Gastroesophageal sphincter (tissue), 4 donors: ENCODE measurements at regions not wholly inside any gene's neighbourhood (a gene's known extent, or its start where the extent isn't known, plus 50 kb on each side); places are given as distances from the start of the nearest gene placed in this dataset.

Source experiments
- ATAC-seq: fragments of 150-250 bp; one replicate; pipeline ENCODE4 v1.9.1; 2016; ENCODE audit warnings: mild to moderate bottlenecking, moderate library complexity
- H3K27ac ChIP-seq, 4 donors: fragments of 200-600 bp; sonication (generic) in 3 of 4; 1 replicate in 3 of 4; 2 replicates in 1 of 4; pipeline ENCODE4 v1.5.1; 2016 to 2019
- H3K27me3 ChIP-seq: fragments of 200-600 bp; sonication (generic); one replicate; pipeline ENCODE4 v1.5.1; 2019
- H3K36me3 ChIP-seq, 2 donors: fragments of 200-600 bp; sonication (generic); one replicate each; pipeline ENCODE4 v1.5.1; 2019; ENCODE audit warnings: control low read depth in 1 of 2
- H3K4me1 ChIP-seq, 3 donors: fragments of 200-600 bp; sonication (generic); 1 replicate in 2 of 3; 2 replicates in 1 of 3; pipeline ENCODE4 v1.5.1; 2016 to 2019; ENCODE audit warnings: control low read depth in 2 of 3
- H3K4me3 ChIP-seq, 2 donors: fragments of 200-600 bp; sonication (generic); one replicate each; pipeline ENCODE4 v1.5.1; 2019; ENCODE audit warnings: mild to moderate bottlenecking in 1 of 2, moderate library complexity in 1 of 2
- H3K9me3 ChIP-seq, 3 donors: fragments of 200-600 bp; sonication (generic); one replicate each; pipeline ENCODE4 v1.5.1; 2017 to 2019; ENCODE audit warnings: control low read depth in 2 of 3
- CTCF ChIP-seq, 4 experiments: fragments of 200-600 bp in 2 of 4; fragments of 450-650 bp in 2 of 4; sonication (generic) in 1 of 4; IDR thresholded peaks; one replicate each; pipeline ENCODE4 v1.5.1; 2017 to 2019; ENCODE audit warnings: antibody characterized with exemption in 4 of 4, mild to moderate bottlenecking in 2 of 4, moderate library complexity in 2 of 4
- EP300 ChIP-seq: sonication (generic); formaldehyde crosslinking; IDR thresholded peaks from one replicate; pipeline ENCODE4 v1.6.1; 2017; ENCODE audit warnings: antibody characterized with exemption, mild to moderate bottlenecking
- POLR2A ChIP-seq, 2 donors: fragments of 450-650 bp; IDR thresholded peaks; one replicate each; pipeline ENCODE4 v1.6.1; 2017; ENCODE audit warnings: antibody characterized with exemption in 2 of 2, mild to moderate bottlenecking in 2 of 2, moderate library complexity in 1 of 2
- POLR2AphosphoS5 ChIP-seq: sonication (generic); formaldehyde crosslinking; IDR thresholded peaks from one replicate; pipeline ENCODE4 v1.6.1; 2017; ENCODE audit warnings: antibody characterized with exemption
- WGBS, 2 donors: methylation state at CpG; one replicate each; pipeline ENCODE4 v1.1.5; 2018; ENCODE audit warnings: low coverage in 1 of 2; 5-methylcytosine and 5-hydroxymethylcytosine counted together

GRCh38 chr6:14739827-14740226, 506.0 kb upstream of the JARID2 start:
- Histone ChIP-seq H3K4me3 (no peak overlapping the region), H3K9me3 (no peaks in the 10 kb centered on the region), H3K36me3 (no peaks in the 10 kb centered on the region), H3K27ac (no peak overlapping the region), H3K4me1 (no peaks in the 10 kb centered on the region), H3K27me3 (no peaks in the 10 kb centered on the region)
- no peak for ATAC-seq
- WGBS, 2 donors, result 67% methylated on average over 5 of the region's 7 CpGs; no CpG with 5 or more reads in 1 of the 2 donors
- TF ChIP-seq POLR2A (IDR thresholded peaks at IDR 0.05) (no peak), CTCF (IDR thresholded peaks at IDR 0.05) (no peak), EP300 (no peak), POLR2AphosphoS5 (no peak)

GRCh38 chr6:14742171-14742570, 503.7 kb upstream of the JARID2 start:
- Histone ChIP-seq H3K36me3 (no peaks in the 10 kb centered on the region), H3K4me1 (no peaks in the 10 kb centered on the region), H3K27ac (no peak overlapping the region), H3K27me3 (no peaks in the 10 kb centered on the region), H3K9me3 (no peaks in the 10 kb centered on the region), H3K4me3 (no peak overlapping the region)
- WGBS, 2 donors, result 100% methylated on average over 2 of the region's 2 CpGs; no CpG with 5 or more reads in 1 of the 2 donors
- no peak for ATAC-seq
- no peak for TF ChIP-seq CTCF (IDR thresholded peaks at IDR 0.05)
- TF ChIP-seq EP300, result no peak
- no peak for TF ChIP-seq POLR2A (IDR thresholded peaks at IDR 0.05)
- TF ChIP-seq POLR2AphosphoS5, result no peak

GRCh38 chr6:14742680-14743079, 503.2 kb upstream of the JARID2 start:
- Histone ChIP-seq H3K9me3 (no peaks in the 10 kb centered on the region), H3K4me3 (no peak overlapping the region), H3K27me3 (no peaks in the 10 kb centered on the region), H3K27ac (peak overlapping the region in 2 of 4 donors; percentile 32 to 60), H3K4me1 (no peaks in the 10 kb centered on the region), H3K36me3 (no peaks in the 10 kb centered on the region)
- 94 to 100% methylated on average over 3 of the region's 5 CpGs for WGBS, 2 donors
- TF ChIP-seq POLR2A (IDR thresholded peaks at IDR 0.05) (no peak), CTCF (IDR thresholded peaks at IDR 0.05) (no peak), POLR2AphosphoS5 (no peak), EP300 (no peak)
- ATAC-seq, result no peak

- H3K4me1 ChIP-seq, result no peaks in the 10 kb centered on the region
- no peak overlapping the region for H3K4me3 ChIP-seq
- ATAC-seq, result no peak
- no peaks in the 10 kb centered on the region for H3K27me3 ChIP-seq
- H3K36me3 ChIP-seq, result no peaks in the 10 kb centered on the region
- TF ChIP-seq POLR2A (IDR thresholded peaks at IDR 0.05) (no peak), POLR2AphosphoS5 (no peak), CTCF (IDR thresholded peaks at IDR 0.05) (no peak), EP300 (no peak)
- 76% methylated on average over 2 of the region's 2 CpGs; no CpG with 5 or more reads in 1 of the 2 donors for WGBS, 2 donors
- H3K9me3 ChIP-seq, result no peaks in the 10 kb centered on the region
- H3K27ac ChIP-seq, result peak overlapping the region in 2 of 4 donors; percentile 32 to 60
Observed at GRCh38 chr6:14743144-14743473, 502.8 kb upstream of the JARID2 start.

- no peak overlapping the region for H3K4me3 ChIP-seq
- TF ChIP-seq POLR2AphosphoS5 (no peak), POLR2A (IDR thresholded peaks at IDR 0.05) (no peak), CTCF (IDR thresholded peaks at IDR 0.05) (no peak), EP300 (no peak)
- no peaks in the 10 kb centered on the region for H3K4me1 ChIP-seq
- H3K9me3 ChIP-seq, result no peaks in the 10 kb centered on the region
- ATAC-seq, result peak; percentile 89
- H3K36me3 ChIP-seq, result no peaks in the 10 kb centered on the region
- no peaks in the 10 kb centered on the region for H3K27me3 ChIP-seq
- 56 to 76% methylated on average over 4 to 7 of the region's 7 CpGs for WGBS, 2 donors
- H3K27ac ChIP-seq, result peak overlapping the region in 2 of 4 donors; percentile 32 to 60
Observed at GRCh38 chr6:14743474-14744211, 502.2 kb upstream of the JARID2 start.
